H1 (cell line): ENCODE measurements at regions not wholly inside any gene's neighbourhood (a gene's known extent, or its start where the extent isn't known, plus 50 kb on each side); places are given as distances from the start of the nearest gene placed in this dataset.

Experiments
- CTCF ChIA-PET: fragments of 300-600 bp; sonication (Branson Sonifier 250); formaldehyde crosslinking; loops from one replicate; lab custom pipeline; 2021; ENCODE audit not compliant: partially characterized antibody; lab: Charles Lee
- POLR2A ChIA-PET: fragments of 300-600 bp; sonication (Branson Sonifier 250); formaldehyde crosslinking; loops from one replicate; lab custom pipeline; 2021; ENCODE audit warnings: inconsistent platforms; ENCODE audit not compliant: partially characterized antibody; lab: Charles Lee
- DNase-seq, 2 experiments: peaks; one replicate each; pipeline versions ENCODE4 v3.0.0 to v3.0.0-alpha.2; 2010 to 2022; ENCODE audit warnings: low spot score in 2 of 2, low read depth in 1 of 2, mixed read lengths in 1 of 2
- FAIRE-seq: peaks from 2 replicates; lab custom pipeline; 2011; peaks lifted over from hg19 to GRCh38; lab: Jason Lieb, UNC
- H2AFZ ChIP-seq: 2 replicates; pipeline ENCODE4 v1.8.1; 2012; ENCODE audit warnings: low read length, inconsistent platforms
- H2AK5ac ChIP-seq: 2 replicates; pipeline ENCODE4 v1.6.1; 2013; ENCODE audit warnings: low read depth, low read length
- H2BK120ac ChIP-seq: replicated peaks from 2 replicates; pipeline ENCODE3; 2013; ENCODE audit warnings: low read depth, low read length, inconsistent platforms
- H2BK12ac ChIP-seq: 2 replicates; pipeline ENCODE4 v1.6.1; 2013; ENCODE audit warnings: low read depth, low read length
- H2BK15ac ChIP-seq: 2 replicates; pipeline ENCODE4 v1.6.1; 2013; ENCODE audit warnings: low read length
- H2BK20ac ChIP-seq: 2 replicates; pipeline ENCODE4 v1.6.1; 2013; ENCODE audit warnings: low read length
- H2BK5ac ChIP-seq: 2 replicates; pipeline ENCODE4 v1.6.1; 2013; ENCODE audit warnings: low read depth, low read length
- H3K14ac ChIP-seq: 2 replicates; pipeline ENCODE4 v1.6.1; 2013; ENCODE audit warnings: inconsistent platforms; ENCODE audit not compliant: insufficient read length
- H3K18ac ChIP-seq: 2 replicates; pipeline ENCODE4 v1.6.1; 2013; ENCODE audit warnings: low read length; ENCODE audit errors: extremely low read depth
- H3K23ac ChIP-seq: 2 replicates; pipeline ENCODE4 v1.6.1; 2013; ENCODE audit warnings: inconsistent platforms; ENCODE audit not compliant: insufficient read length
- H3K23me2 ChIP-seq: 2 replicates; pipeline ENCODE4 v1.6.1; 2013; ENCODE audit warnings: low read depth, low read length
- H3K27ac ChIP-seq: 2 replicates; pipeline ENCODE4 v1.6.1; 2011; ENCODE audit warnings: low read depth, low read length, inconsistent platforms
- H3K27me3 ChIP-seq, 4 experiments: replicated peaks in 1 of 4; 1 replicate in 1 of 4; 2 replicates in 3 of 4; pipeline versions ENCODE4 v1.6.1 to v1.8.1; 2011 to 2013; ENCODE audit warnings: low read length in 3 of 4, mild to moderate bottlenecking in 3 of 4, inconsistent platforms in 2 of 4, mixed read lengths in 2 of 4, moderate library complexity in 1 of 4; ENCODE audit not compliant: control insufficient read depth in 3 of 4, insufficient read depth in 3 of 4; ENCODE audit errors: extremely low read depth in 1 of 4
- H3K36me3 ChIP-seq, 4 experiments: 2 replicates each; pipeline versions ENCODE4 v1.6.1 to v1.8.1; 2011 to 2013; ENCODE audit warnings: mild to moderate bottlenecking in 4 of 4, low read length in 3 of 4, moderate library complexity in 2 of 4, control low read depth in 1 of 4, inconsistent platforms in 1 of 4; ENCODE audit not compliant: insufficient read depth in 4 of 4, control insufficient read depth in 2 of 4
- H3K4ac ChIP-seq: replicated peaks from 2 replicates; pipeline ENCODE3; 2013; ENCODE audit warnings: low read length, low read depth, mixed read lengths, inconsistent platforms; ENCODE audit not compliant: insufficient read length
- H3K4me1 ChIP-seq, 4 experiments: replicated peaks in 1 of 4; 1 replicate in 1 of 4; 2 replicates in 3 of 4; pipeline versions ENCODE4 v1.6.1 to v1.8.1; 2011 to 2013; ENCODE audit warnings: low read length in 3 of 4, inconsistent platforms in 2 of 4, mixed read lengths in 1 of 4; ENCODE audit not compliant: insufficient read depth in 4 of 4, control insufficient read depth in 3 of 4
- H3K4me2 ChIP-seq, 2 experiments: 2 replicates each; pipeline versions ENCODE4 v1.6.1 to v1.8.1; 2011 to 2013; ENCODE audit warnings: low read depth in 2 of 2, low read length in 2 of 2, control low read depth in 1 of 2, inconsistent platforms in 1 of 2, mild to moderate bottlenecking in 1 of 2; ENCODE audit not compliant: insufficient read depth in 1 of 2
- H3K4me3 ChIP-seq, 4 experiments: fragments of 200-600, 300-600 bp in 1 of 4; sonication (generic), shearing (Covaris generic), sonication (Bioruptor Twin) in 1 of 4; 2 replicates each; pipeline versions ENCODE4 v1.5.1 to v1.8.1; 2011 to 2016; ENCODE audit warnings: low read length in 4 of 4, low read depth in 3 of 4, control low read depth in 2 of 4, inconsistent platforms in 2 of 4, mild to moderate bottlenecking in 2 of 4, mixed read lengths in 1 of 4, moderate library complexity in 1 of 4; ENCODE audit not compliant: insufficient read depth in 2 of 4; ENCODE audit errors: extremely low read depth in 1 of 4
- H3K56ac ChIP-seq: replicated peaks from 2 replicates; pipeline ENCODE3; 2013; ENCODE audit warnings: low read depth, mild to moderate bottlenecking, mixed read lengths, low read length, inconsistent platforms; ENCODE audit not compliant: insufficient read length
- H3K79me1 ChIP-seq: 2 replicates; pipeline ENCODE4 v1.6.1; 2013; ENCODE audit warnings: low read depth, low read length, control low read depth
- H3K79me2 ChIP-seq, 2 experiments: 2 replicates each; pipeline versions ENCODE4 v1.6.1 to v1.8.1; 2012 to 2013; ENCODE audit warnings: low read length in 2 of 2, mild to moderate bottlenecking in 2 of 2, inconsistent platforms in 1 of 2; ENCODE audit not compliant: insufficient read depth in 2 of 2, control insufficient read depth in 1 of 2
- H3K9ac ChIP-seq, 4 experiments: replicated peaks in 1 of 4; 1 replicate in 1 of 4; 2 replicates in 3 of 4; pipeline versions ENCODE4 v1.6.1 to v1.8.1; 2011 to 2013; ENCODE audit warnings: low read depth in 3 of 4, low read length in 3 of 4, control low read depth in 2 of 4, mild to moderate bottlenecking in 2 of 4, moderate library complexity in 2 of 4, inconsistent platforms in 1 of 4; ENCODE audit errors: extremely low read depth in 1 of 4
- H3K9me3 ChIP-seq, 2 experiments: 2 replicates each; pipeline versions ENCODE4 v1.6.1 to v1.8.1; 2012 to 2013; ENCODE audit warnings: mild to moderate bottlenecking in 2 of 2, moderate library complexity in 2 of 2, control low read depth in 1 of 2, inconsistent platforms in 1 of 2, low read depth in 1 of 2, low read length in 1 of 2, mixed read lengths in 1 of 2; ENCODE audit not compliant: insufficient read depth in 2 of 2
- H4K20me1 ChIP-seq, 2 experiments: replicated peaks in 1 of 2; 2 replicates each; pipeline versions ENCODE3 to v1.8.1; 2011 to 2013; ENCODE audit warnings: inconsistent platforms in 2 of 2, low read length in 2 of 2, mild to moderate bottlenecking in 1 of 2; ENCODE audit not compliant: insufficient read depth in 2 of 2, control insufficient read depth in 1 of 2
- H4K5ac ChIP-seq: 2 replicates; pipeline ENCODE4 v1.6.1; 2013; ENCODE audit warnings: low read length, low read depth, mixed read lengths, inconsistent platforms; ENCODE audit not compliant: insufficient read length
- H4K8ac ChIP-seq: 2 replicates; pipeline ENCODE4 v1.8.0; 2013; ENCODE audit warnings: mild to moderate bottlenecking, moderate library complexity, low read length, inconsistent platforms; ENCODE audit not compliant: insufficient read depth; ENCODE audit errors: extremely low read depth
- H4K91ac ChIP-seq: replicated peaks from 2 replicates; pipeline ENCODE3; 2013; ENCODE audit warnings: low read length, mixed read lengths, inconsistent platforms; ENCODE audit not compliant: insufficient read length
- EGR1 ChIP-seq: IDR thresholded peaks from 2 replicates; pipeline ENCODE4 v1.6.1; 2011; ENCODE audit warnings: low read depth, low read length, borderline replicate concordance
- GABPA ChIP-seq: IDR thresholded peaks from 2 replicates; pipeline ENCODE4 v1.6.1; 2011; ENCODE audit warnings: mild to moderate bottlenecking, low read length, moderate library complexity, borderline replicate concordance; ENCODE audit not compliant: insufficient read depth
- JUND ChIP-seq: IDR thresholded peaks from 2 replicates; pipeline ENCODE4 v1.6.1; 2011; ENCODE audit warnings: mild to moderate bottlenecking, improper control_type of control experiment, low read length
- POLR2AphosphoS5 ChIP-seq: IDR thresholded peaks from 2 replicates; pipeline ENCODE4 v1.6.1; 2011; ENCODE audit warnings: low read depth, low read length
- SAP30 ChIP-seq: fragments of 300-600 bp; sonication (generic); IDR thresholded peaks from 2 replicates; pipeline ENCODE4 v1.7.1; 2012; ENCODE audit warnings: low read length, moderate library complexity, mild to moderate bottlenecking, inconsistent platforms; ENCODE audit not compliant: insufficient read depth, insufficient replicate concordance
- WGBS, 2 experiments: shearing (Covaris generic) in 1 of 2; methylation state at CpG; one replicate each; pipeline versions ENCODE4 v1.1.6 to v1.1.7; 2013 to 2015; ENCODE audit warnings: low lambda C conversion rate in 2 of 2, mixed read lengths in 2 of 2, inconsistent platforms in 1 of 2, low coverage in 1 of 2, missing lambda C conversion rate in 1 of 2; ENCODE audit not compliant: insufficient replicate concordance in 2 of 2, insufficient coverage in 1 of 2, insufficient read length in 1 of 2; ENCODE audit errors: extremely low coverage in 1 of 2, missing lambda C conversion rate in 1 of 2; 5-methylcytosine and 5-hydroxymethylcytosine counted together

- H3K27me3 ChIP-seq: no peaks in the 10 kb centered on the region
- no peak overlapping the region for H3K56ac ChIP-seq
- H2BK12ac ChIP-seq: no peak overlapping the region
- H3K4ac ChIP-seq: no peak overlapping the region
- no peak overlapping the region for H4K8ac ChIP-seq
- no peak overlapping the region for H2BK20ac ChIP-seq
- H3K27ac ChIP-seq: no peak overlapping the region
- no peak overlapping the region for H2AK5ac ChIP-seq
- H3K14ac ChIP-seq: no peak overlapping the region
- no peaks in the 10 kb centered on the region for H3K79me1 ChIP-seq
- no peaks in the 10 kb centered on the region for H4K20me1 ChIP-seq
- H2BK5ac ChIP-seq: no peak overlapping the region
- H3K4me3 ChIP-seq: no peak overlapping the region
- DNase-seq (no peak), FAIRE-seq (no peak)
- H2BK15ac ChIP-seq: no peak overlapping the region
- no peak overlapping the region for H4K91ac ChIP-seq
- 0 out of 2 replicates have a peak overlapping the region, but pooled peaks have one; percentile 71 for H2AFZ ChIP-seq
- H2BK120ac ChIP-seq: no peak overlapping the region
- no peaks in the 10 kb centered on the region for H3K23me2 ChIP-seq
- no peaks in the 10 kb centered on the region for H3K4me1 ChIP-seq
- POLR2A ChIA-PET: no interaction called here
- no peaks in the 10 kb centered on the region for H3K36me3 ChIP-seq
- no peak overlapping the region for H3K4me2 ChIP-seq
- 86% methylated on average over 2 of the region's 2 CpGs; no CpG with 5 or more reads in 1 of the 2 experiments for WGBS, 2 experiments
- H3K18ac ChIP-seq: no peak overlapping the region
- H3K23ac ChIP-seq: no peak overlapping the region
- H3K9me3 ChIP-seq: 0 out of 4 replicates have a peak, but pooled peaks cover 0 to 3% of the 10 kb centered on the region in 2 experiments
- TF ChIP-seq SAP30 (no peak), GABPA (no peak), EGR1 (no peak), POLR2AphosphoS5 (no peak), JUND (no peak)
- TF ChIP-seq, all 59 proteins: peak for 0
- H3K9ac ChIP-seq: no peak overlapping the region
- H3K79me2 ChIP-seq: no peaks in the 10 kb centered on the region
- CTCF ChIA-PET: interaction anchor here (0.6 to 2.5 kb wide), 5 partner anchors 14 to 1078 kb away, joined by 3 to 13 read pairs (median 4); no protein-coding TSS in a partner anchor
- no peak overlapping the region for H4K5ac ChIP-seq
Measured at GRCh38 chr1:63033211-63033610, 249.3 kb downstream of the ATG4C start.
